ENCODE measurements at regions not wholly inside any gene's neighbourhood (a gene's known extent, or its start where the extent isn't known, plus 50 kb on each side); places are given as distances from the start of the nearest gene placed in this dataset.

DNA sequence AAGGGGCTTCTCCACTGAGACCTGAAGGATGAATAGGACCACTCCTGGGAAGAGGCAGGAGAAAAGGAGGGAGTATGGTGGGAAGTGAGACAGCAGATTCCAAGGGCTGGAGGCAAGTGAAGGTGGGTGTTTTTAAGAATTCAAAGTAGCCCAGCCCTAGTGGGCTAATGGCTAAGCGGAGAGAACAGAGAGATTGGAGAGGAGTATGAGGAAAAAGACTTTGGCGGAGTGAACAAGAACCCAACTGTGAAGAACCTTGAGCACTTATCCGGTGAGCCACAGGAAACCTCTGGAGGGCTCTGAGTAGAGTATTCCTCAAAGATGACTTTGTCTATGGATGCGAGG lies 142.6 kb downstream of the COPS8 start:
- DNase-seq (ENCODE audit: low read depth in 2 of 2) = no peak
- TF ChIP-seq CTCF (IDR thresholded peaks at IDR 0.05; ENCODE audit: low read depth, low read length) = no peak
- H3K4me3 ChIP-seq (replicated peaks in 1 of 2; ENCODE audit: low read depth in 2 of 2, low read length in 2 of 2) = no peak overlapping the region

GRCh38 chr2:237229905-237230304 lies 144.2 kb downstream of the COPS8 start:
- TF ChIP-seq CTCF (IDR thresholded peaks at IDR 0.05; ENCODE audit: low read depth, low read length) = no peak
- DNase-seq (ENCODE audit: low read depth in 2 of 2) = no peak
- no peak overlapping the region for H3K4me3 ChIP-seq (replicated peaks in 1 of 2; ENCODE audit: low read depth in 2 of 2, low read length in 2 of 2)

DNA sequence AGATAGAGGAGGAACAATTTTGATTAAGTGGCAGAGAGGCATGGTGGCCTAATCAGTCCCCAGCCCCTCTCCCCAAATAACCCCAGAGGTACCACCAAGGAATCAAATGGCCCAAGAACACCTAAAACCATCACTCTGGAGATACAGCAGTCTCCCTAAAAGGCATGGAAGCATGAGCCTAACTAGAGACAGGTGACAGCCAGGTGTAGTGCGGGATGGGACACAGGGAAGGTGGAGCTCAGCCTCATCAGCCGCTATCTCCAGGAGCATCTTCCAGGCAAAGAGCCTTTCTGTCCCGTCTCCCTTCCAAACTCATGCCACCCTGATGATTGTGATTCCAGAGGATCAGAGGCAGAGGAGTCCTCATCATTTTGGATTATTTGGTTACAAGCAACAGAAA lies 144.7 kb downstream of the COPS8 start:
- H3K4me3 ChIP-seq (replicated peaks in 1 of 2; ENCODE audit: low read depth in 2 of 2, low read length in 2 of 2) = no peak overlapping the region
- no peak for DNase-seq (ENCODE audit: low read depth in 2 of 2)
- TF ChIP-seq CTCF (IDR thresholded peaks at IDR 0.05; ENCODE audit: low read depth, low read length) = no peak

DNA sequence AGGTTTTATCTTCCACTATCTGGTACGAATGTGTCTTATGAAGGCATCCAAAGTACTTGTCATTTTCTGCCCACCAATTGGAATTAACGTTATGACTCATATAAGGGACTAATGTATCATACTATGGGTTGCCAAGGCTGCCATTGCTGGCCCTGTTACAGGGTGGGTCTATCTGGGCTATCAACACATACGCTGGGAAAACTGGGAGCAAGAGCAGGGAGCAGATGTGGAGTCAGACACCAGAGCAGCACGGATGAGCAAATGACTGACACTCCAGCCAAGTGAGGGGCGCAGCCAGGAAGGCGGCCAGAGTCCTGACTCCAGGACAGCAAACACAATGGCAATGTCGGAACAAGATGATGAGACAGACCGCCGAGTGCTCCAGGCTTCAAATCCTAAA lies 145.9 kb downstream of the COPS8 start:
- DNase-seq (ENCODE audit: low read depth in 2 of 2) = peak in 1 of 2 donors; percentile 54
- H3K4me3 ChIP-seq (replicated peaks in 1 of 2; ENCODE audit: low read depth in 2 of 2, low read length in 2 of 2) = no peak overlapping the region
- TF ChIP-seq CTCF (IDR thresholded peaks at IDR 0.05; ENCODE audit: low read depth, low read length) = no peak

- TF ChIP-seq CTCF (IDR thresholded peaks at IDR 0.05; ENCODE audit: low read depth, low read length) = no peak
- no peak overlapping the region for H3K4me3 ChIP-seq (replicated peaks in 1 of 2; ENCODE audit: low read depth in 2 of 2, low read length in 2 of 2)
- DNase-seq (ENCODE audit: low read depth in 2 of 2) = no peak
These were observed 146.5 kb downstream of the COPS8 start for GRCh38 chr2:237232166-237232565.

- DNase-seq (ENCODE audit: low read depth in 2 of 2) = peak in 1 of 2 donors; percentile 57
- no peak for TF ChIP-seq CTCF (IDR thresholded peaks at IDR 0.05; ENCODE audit: low read depth, low read length)
- no peak overlapping the region for H3K4me3 ChIP-seq (replicated peaks in 1 of 2; ENCODE audit: low read depth in 2 of 2, low read length in 2 of 2)
These were observed 148.6 kb downstream of the COPS8 start for GRCh38 chr2:237234268-237234667.

DNA sequence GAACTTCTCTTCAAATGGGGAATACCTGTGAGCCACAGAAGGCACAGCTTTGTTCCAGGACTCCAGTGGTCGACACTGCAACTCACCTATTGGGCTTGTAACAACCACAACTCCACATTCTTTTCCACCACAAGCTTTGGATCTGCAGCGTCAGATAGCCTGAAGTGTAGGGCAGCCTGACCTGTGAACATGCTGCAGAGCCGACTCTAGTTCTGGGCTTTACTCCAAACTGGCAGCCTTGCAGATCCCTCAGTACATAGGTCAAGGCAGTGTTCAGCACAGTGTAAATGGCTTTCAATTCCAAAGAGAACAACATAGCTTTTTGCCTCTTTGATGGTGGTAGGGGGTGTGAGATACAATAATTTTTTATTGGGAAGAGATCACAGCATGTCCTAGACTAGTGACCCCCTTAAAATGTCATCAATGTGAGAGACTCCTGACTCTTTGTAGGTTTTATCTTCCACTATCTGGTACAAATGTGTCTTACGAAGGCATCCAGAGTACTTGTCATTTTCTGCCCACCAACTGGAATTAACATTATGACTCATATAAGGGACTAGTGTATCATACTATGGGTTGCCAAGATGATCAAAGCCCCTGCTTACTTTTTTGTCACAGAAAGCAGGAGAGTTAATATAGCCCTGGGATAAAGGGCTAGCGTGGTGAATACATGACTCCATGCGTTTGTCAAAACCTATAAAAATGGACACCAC lies 149.8 kb downstream of the COPS8 start:
- DNase-seq (ENCODE audit: low read depth in 2 of 2) = peak; percentile 79 to 95
- H3K4me3 ChIP-seq (replicated peaks in 1 of 2; ENCODE audit: low read depth in 2 of 2, low read length in 2 of 2) = no peak overlapping the region
- no peak for TF ChIP-seq CTCF (IDR thresholded peaks at IDR 0.05; ENCODE audit: low read depth, low read length)
